Bronchial epithelial cell (primary cell): ENCODE measurements at regions not wholly inside any gene's neighbourhood (a gene's known extent, or its start where the extent isn't known, plus 50 kb on each side); places are given as distances from the start of the nearest gene placed in this dataset.

Experiments
- DNase-seq: peaks from one replicate; pipeline ENCODE4 v3.0.0-alpha.2; 2010; ENCODE audit warnings: low read depth
- FAIRE-seq: peaks from 2 replicates; lab custom pipeline; 2011; peaks lifted over from hg19 to GRCh38; lab: Jason Lieb, UNC
- H3K27me3 ChIP-seq: 2 replicates; pipeline ENCODE4 v1.5.1; 2011; ENCODE audit warnings: low read length; ENCODE audit not compliant: control insufficient read depth, insufficient read depth
- H3K36me3 ChIP-seq: 2 replicates; pipeline ENCODE4 v1.5.1; 2011; ENCODE audit warnings: low read length; ENCODE audit not compliant: control insufficient read depth, insufficient read depth
- H3K4me3 ChIP-seq: 2 replicates; pipeline ENCODE4 v1.5.1; 2011; ENCODE audit warnings: mild to moderate bottlenecking, low read depth, low read length, control low read depth
- TF ChIP-seq, protein P1 (sequence below): IDR thresholded peaks from 2 replicates; pipeline ENCODE4 v1.5.1; 2011; ENCODE audit warnings: mild to moderate bottlenecking, moderate library complexity, low read length, control low read depth, inconsistent platforms; ENCODE audit not compliant: insufficient read depth, severe bottlenecking

DNA sequence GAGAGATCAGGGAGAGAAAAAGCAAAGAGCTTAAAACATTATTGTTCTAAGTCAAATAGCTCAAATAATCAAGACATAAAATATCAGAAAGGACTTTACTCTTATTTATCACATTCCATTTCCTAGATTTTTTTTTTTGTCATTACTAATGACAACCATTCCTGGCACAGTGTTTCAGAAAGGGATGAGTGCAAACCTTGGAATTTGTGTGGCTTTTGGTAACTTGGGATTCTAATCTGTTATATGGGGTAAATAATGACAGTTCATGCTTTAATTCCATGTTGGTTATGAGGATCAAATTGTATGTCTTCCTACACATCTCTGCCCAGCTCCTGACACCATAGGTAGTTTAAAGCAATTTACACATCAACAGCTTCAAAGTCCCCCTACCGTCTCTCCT, 358.4 kb upstream of the ADGRL4 start:
- no peak for DNase-seq
- FAIRE-seq = no peak
- H3K27me3 ChIP-seq = no peaks in the 10 kb centered on the region
- TF ChIP-seq, protein P1, sequence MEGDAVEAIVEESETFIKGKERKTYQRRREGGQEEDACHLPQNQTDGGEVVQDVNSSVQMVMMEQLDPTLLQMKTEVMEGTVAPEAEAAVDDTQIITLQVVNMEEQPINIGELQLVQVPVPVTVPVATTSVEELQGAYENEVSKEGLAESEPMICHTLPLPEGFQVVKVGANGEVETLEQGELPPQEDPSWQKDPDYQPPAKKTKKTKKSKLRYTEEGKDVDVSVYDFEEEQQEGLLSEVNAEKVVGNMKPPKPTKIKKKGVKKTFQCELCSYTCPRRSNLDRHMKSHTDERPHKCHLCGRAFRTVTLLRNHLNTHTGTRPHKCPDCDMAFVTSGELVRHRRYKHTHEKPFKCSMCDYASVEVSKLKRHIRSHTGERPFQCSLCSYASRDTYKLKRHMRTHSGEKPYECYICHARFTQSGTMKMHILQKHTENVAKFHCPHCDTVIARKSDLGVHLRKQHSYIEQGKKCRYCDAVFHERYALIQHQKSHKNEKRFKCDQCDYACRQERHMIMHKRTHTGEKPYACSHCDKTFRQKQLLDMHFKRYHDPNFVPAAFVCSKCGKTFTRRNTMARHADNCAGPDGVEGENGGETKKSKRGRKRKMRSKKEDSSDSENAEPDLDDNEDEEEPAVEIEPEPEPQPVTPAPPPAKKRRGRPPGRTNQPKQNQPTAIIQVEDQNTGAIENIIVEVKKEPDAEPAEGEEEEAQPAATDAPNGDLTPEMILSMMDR = no peak
- no peak overlapping the region for H3K4me3 ChIP-seq
- H3K36me3 ChIP-seq = no peaks in the 10 kb centered on the region

DNA sequence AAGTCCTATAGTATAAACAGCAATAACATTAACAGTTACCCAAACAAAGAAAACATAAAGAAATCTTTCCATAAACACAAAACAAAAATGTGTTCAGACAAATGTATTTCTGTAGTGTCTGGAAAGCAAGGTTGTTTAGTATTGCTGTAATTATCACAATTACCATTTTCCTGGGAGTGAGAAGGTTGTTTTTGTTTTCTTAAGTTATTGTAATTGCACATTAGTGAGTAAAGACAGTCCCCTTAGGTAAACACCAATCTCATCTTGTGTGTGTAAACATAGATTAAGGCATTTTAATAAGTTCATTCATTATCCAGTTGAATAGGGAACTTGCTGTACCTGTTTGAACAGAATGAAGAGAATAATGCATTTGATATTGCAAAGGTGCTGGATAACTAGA, 356.9 kb upstream of the ADGRL4 start:
- TF ChIP-seq, protein P1 = no peak
- FAIRE-seq (no peak), DNase-seq (no peak)

DNA sequence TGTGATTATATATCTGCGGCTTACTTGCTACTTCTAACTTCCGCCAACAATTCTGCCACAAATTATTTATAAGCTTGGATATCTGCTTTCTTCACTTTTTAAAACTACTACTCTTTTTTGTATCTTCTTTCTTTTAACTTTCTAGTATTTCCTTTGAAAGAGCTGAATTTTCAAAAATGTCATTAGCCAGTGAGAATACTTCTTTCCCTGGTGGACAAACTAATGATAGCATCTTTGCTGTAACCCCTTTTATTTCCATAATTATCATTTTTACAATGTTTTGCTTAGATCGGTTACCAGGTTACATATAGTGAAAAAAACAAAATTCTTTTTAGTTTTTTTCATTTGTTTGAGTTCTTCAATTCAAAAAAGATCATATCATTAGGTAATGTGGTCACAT, 355.9 kb upstream of the ADGRL4 start:
- FAIRE-seq = no peak
- TF ChIP-seq, protein P1 = no peak

More for the DNA sequence above, 356.9 kb upstream of the ADGRL4 start:
- H3K36me3 ChIP-seq = no peaks in the 10 kb centered on the region
- no peak overlapping the region for H3K4me3 ChIP-seq
- no peaks in the 10 kb centered on the region for H3K27me3 ChIP-seq

DNA sequence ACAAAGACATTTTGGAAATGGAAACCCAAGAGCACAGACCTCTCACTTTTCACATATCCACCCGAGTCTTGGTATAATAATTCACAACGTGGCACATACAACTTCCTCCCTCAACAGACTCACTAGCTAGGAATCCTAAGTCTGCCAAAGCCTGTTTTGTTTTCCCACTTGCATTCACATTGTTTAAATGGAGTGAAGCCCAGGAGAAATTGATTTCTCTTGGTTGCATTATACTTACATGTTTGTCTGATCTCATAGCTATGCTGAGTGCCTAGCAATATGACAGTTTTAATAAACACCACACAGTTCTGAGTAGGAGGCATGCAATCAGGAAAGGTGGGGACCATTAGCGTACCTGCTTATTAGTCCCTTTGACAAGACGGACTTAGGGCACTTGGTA, 348.6 kb upstream of the ADGRL4 start:
- Histone ChIP-seq H3K4me3 (no peak overlapping the region), H3K36me3 (no peaks in the 10 kb centered on the region), H3K27me3 (no peaks in the 10 kb centered on the region)
- FAIRE-seq = no peak
- TF ChIP-seq, protein P1 = no peak
- DNase-seq = peak; percentile 15

More for the DNA sequence above, 355.9 kb upstream of the ADGRL4 start:
- H3K36me3 ChIP-seq = no peaks in the 10 kb centered on the region
- H3K4me3 ChIP-seq = no peak overlapping the region
- no peaks in the 10 kb centered on the region for H3K27me3 ChIP-seq
- DNase-seq = no peak

DNA sequence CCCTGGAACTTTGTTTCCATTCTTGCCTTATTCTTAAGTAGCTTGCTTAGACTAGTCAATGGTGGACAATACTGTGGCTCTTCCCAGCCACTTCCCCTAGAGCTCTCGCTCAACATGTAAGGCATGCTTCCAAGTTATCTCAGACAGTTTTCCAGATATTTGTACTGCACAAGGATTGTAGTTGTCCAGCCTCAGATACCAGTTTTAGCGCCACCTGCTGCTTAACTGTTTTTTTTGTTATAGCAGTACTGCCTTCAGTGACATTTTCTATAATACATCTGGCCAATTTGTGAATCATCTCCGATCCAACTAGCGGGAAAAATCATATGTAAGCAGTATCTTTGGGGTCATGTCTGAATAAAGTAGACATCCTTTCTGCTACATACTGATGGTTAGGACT, 346.7 kb upstream of the ADGRL4 start:
- Histone ChIP-seq H3K4me3 (no peak overlapping the region), H3K36me3 (no peaks in the 10 kb centered on the region), H3K27me3 (no peaks in the 10 kb centered on the region)
- FAIRE-seq (peak; percentile 68), DNase-seq (peak; percentile 60)
- TF ChIP-seq, protein P1 = peak; percentile 51

DNA sequence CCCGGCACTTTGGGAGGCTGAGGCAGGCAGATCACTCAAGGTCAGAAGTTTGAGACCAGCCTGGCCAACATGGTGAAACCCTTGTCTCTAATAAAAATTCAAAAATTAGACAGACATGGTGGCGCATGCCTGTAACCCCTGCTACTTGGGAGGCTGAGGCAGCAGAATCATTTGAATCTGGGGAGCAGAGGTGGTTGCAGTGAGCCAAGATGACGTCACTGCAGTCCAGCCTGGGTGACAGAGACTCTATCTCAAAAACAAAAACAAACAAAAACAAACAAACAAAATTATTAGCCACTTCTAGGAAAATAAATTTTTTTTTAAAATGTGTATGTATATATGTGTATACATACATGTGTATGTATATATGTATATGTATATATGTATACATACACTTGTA, 320.3 kb upstream of the ADGRL4 start:
- H3K4me3 ChIP-seq = no peak overlapping the region
- DNase-seq = no peak
- TF ChIP-seq, protein P1 = no peak
- H3K27me3 ChIP-seq = no peaks in the 10 kb centered on the region
- H3K36me3 ChIP-seq = no peaks in the 10 kb centered on the region
- no peak for FAIRE-seq
